Right cardiac atrium (tissue), 5 donors: ENCODE measurements at regions not wholly inside any gene's neighbourhood (a gene's known extent, or its start where the extent isn't known, plus 50 kb on each side); places are given as distances from the start of the nearest gene placed in this dataset.

ENCODE experiments used
- ATAC-seq, 2 donors: fragments of 200-7000 bp; cut with Tn5 transposase; one replicate each; pipeline versions ENCODE4 v1.8.0 to v1.9.1; 2020; ENCODE audit warnings: moderate library complexity in 2 of 2, mild to moderate bottlenecking in 1 of 2
- DNase-seq, 3 donors: peaks; one replicate each; pipeline ENCODE4 v3.0.0-alpha.2; 2020
- H3K27ac ChIP-seq: one replicate; pipeline ENCODE4 v1.5.1; 2013; ENCODE audit warnings: mild to moderate bottlenecking, low read length, control low read depth, moderate library complexity
- H3K27me3 ChIP-seq: one replicate; pipeline ENCODE4 v1.6.1; 2013; ENCODE audit not compliant: control insufficient read depth, insufficient read depth
- H3K4me1 ChIP-seq: one replicate; pipeline ENCODE4 v1.6.1; 2013; ENCODE audit warnings: low read length; ENCODE audit not compliant: control insufficient read depth, insufficient read depth
- H3K4me3 ChIP-seq: one replicate; pipeline ENCODE4 v1.5.1; 2013; ENCODE audit warnings: low read length, control low read depth
- H3K9me3 ChIP-seq: one replicate; pipeline ENCODE4 v1.6.1; 2013; ENCODE audit warnings: low read length; ENCODE audit not compliant: control insufficient read depth
- WGBS: extraction: QIAGEN DNeasy Blood & Tissue Kit; methylation state at CpG from one replicate; pipeline ENCODE4 v1.1.7; 2013; 5-methylcytosine and 5-hydroxymethylcytosine counted together
- intact Hi-C, 4 donors: fragments of 100-400 bp; cut with DNase I; formaldehyde crosslinking; loops; one replicate each; pipeline versions ENCODE4 v1.11.0 to v1.14.0; 2022 to 2023
- donor health status: healthy with polysubstance abuse.
- donor health status: DM: no; HTN: yes; CAD: no.
- donor health status: DM: no; HTN: no; CAD: no.
- donor health status: DM: no; HTN: yes; CAD: no; lungs with severe emphysema.
- donor health status: DM: yes; HTN: yes; CAD: no.

GRCh38 chr6:148212366-148212765, 130.3 kb upstream of the SASH1 start:
- DNase-seq = no peak
- 79% methylated on average over 3 of the region's 3 CpGs for WGBS
- Histone ChIP-seq H3K4me1 (no peaks in the 10 kb centered on the region), H3K27me3 (no peaks in the 10 kb centered on the region), H3K9me3 (no peaks in the 10 kb centered on the region), H3K27ac (no peak overlapping the region), H3K4me3 (no peak overlapping the region)
- ATAC-seq = no peak
- intact Hi-C loops = no loop called here

- H3K4me1 ChIP-seq = no peaks in the 10 kb centered on the region
- intact Hi-C loops = no loop called here
- no peaks in the 10 kb centered on the region for H3K27me3 ChIP-seq
- no peak overlapping the region for H3K4me3 ChIP-seq
- ATAC-seq (no peak), DNase-seq (no peak)
- no peaks in the 10 kb centered on the region for H3K9me3 ChIP-seq
- no peak overlapping the region for H3K27ac ChIP-seq
- 82% methylated on average over 3 of the region's 3 CpGs for WGBS
Measured at GRCh38 chr6:148213366-148213765, 129.3 kb upstream of the SASH1 start.

GRCh38 chr6:148214667-148215066, 128.0 kb upstream of the SASH1 start:
- DNase-seq (no peak), ATAC-seq (no peak)
- H3K27me3 ChIP-seq = no peaks in the 10 kb centered on the region
- intact Hi-C loops = no loop called here
- no peak overlapping the region for H3K27ac ChIP-seq
- H3K4me3 ChIP-seq = no peak overlapping the region
- H3K9me3 ChIP-seq = no peaks in the 10 kb centered on the region
- WGBS = 95% methylated on average over 5 of the region's 5 CpGs
- H3K4me1 ChIP-seq = no peaks in the 10 kb centered on the region

- ATAC-seq (no peak), DNase-seq (no peak)
- H3K27ac ChIP-seq = no peak overlapping the region
- no peaks in the 10 kb centered on the region for H3K27me3 ChIP-seq
- H3K9me3 ChIP-seq = no peaks in the 10 kb centered on the region
- no peaks in the 10 kb centered on the region for H3K4me1 ChIP-seq
- H3K4me3 ChIP-seq = no peak overlapping the region
- intact Hi-C loops = no loop called here
- 94% methylated on average over 4 of the region's 4 CpGs for WGBS
Measured at GRCh38 chr6:148217051-148217450, 125.6 kb upstream of the SASH1 start.

GRCh38 chr6:148217921-148218320, 124.7 kb upstream of the SASH1 start:
- Histone ChIP-seq H3K4me1 (no peaks in the 10 kb centered on the region), H3K4me3 (no peak overlapping the region), H3K27me3 (no peaks in the 10 kb centered on the region), H3K9me3 (no peaks in the 10 kb centered on the region), H3K27ac (no peak overlapping the region)
- DNase-seq (no peak), ATAC-seq (no peak)
- 66% methylated on average over 3 of the region's 3 CpGs for WGBS
- intact Hi-C loops = no loop called here

- Histone ChIP-seq H3K4me3 (no peak overlapping the region), H3K9me3 (no peaks in the 10 kb centered on the region), H3K27ac (no peak overlapping the region), H3K27me3 (no peaks in the 10 kb centered on the region), H3K4me1 (no peaks in the 10 kb centered on the region)
- intact Hi-C loops = no loop called here
- ATAC-seq (peak; percentile 39 to 48), DNase-seq (peak in 1 of 3 donors; percentile 53)
- 60% methylated on average over 3 of the region's 3 CpGs for WGBS
Measured at GRCh38 chr6:148218542-148219258, 123.9 kb upstream of the SASH1 start.

- no peak for ATAC-seq
- H3K27me3 ChIP-seq = no peaks in the 10 kb centered on the region
- H3K27ac ChIP-seq = no peak overlapping the region
- WGBS = 54% methylated on average over 6 of the region's 6 CpGs
- intact Hi-C loops = no loop called here
- no peaks in the 10 kb centered on the region for H3K9me3 ChIP-seq
- H3K4me1 ChIP-seq = no peaks in the 10 kb centered on the region
- DNase-seq = no peak
- no peak overlapping the region for H3K4me3 ChIP-seq
Measured at GRCh38 chr6:148221196-148221979, 121.2 kb upstream of the SASH1 start.

GRCh38 chr6:148222376-148222775, 120.3 kb upstream of the SASH1 start:
- ATAC-seq (no peak), DNase-seq (no peak)
- WGBS = 76% methylated on average over 3 of the region's 3 CpGs
- no peaks in the 10 kb centered on the region for H3K4me1 ChIP-seq
- intact Hi-C loops = no loop called here
- H3K27me3 ChIP-seq = no peaks in the 10 kb centered on the region
- H3K27ac ChIP-seq = no peak overlapping the region
- no peak overlapping the region for H3K4me3 ChIP-seq
- no peaks in the 10 kb centered on the region for H3K9me3 ChIP-seq

- H3K4me3 ChIP-seq = no peak overlapping the region
- 74% methylated on average over 6 of the region's 6 CpGs for WGBS
- no peak for ATAC-seq
- no peaks in the 10 kb centered on the region for H3K4me1 ChIP-seq
- no peaks in the 10 kb centered on the region for H3K9me3 ChIP-seq
- intact Hi-C loops = no loop called here
- H3K27me3 ChIP-seq = no peaks in the 10 kb centered on the region
- no peak for DNase-seq
- no peak overlapping the region for H3K27ac ChIP-seq
Measured at GRCh38 chr6:148222846-148223245, 119.8 kb upstream of the SASH1 start.

- intact Hi-C loops = no loop called here
- H3K27me3 ChIP-seq = no peaks in the 10 kb centered on the region
- WGBS = 89% methylated on average over 3 of the region's 3 CpGs
Measured at GRCh38 chr6:148223424-148223842, 119.2 kb upstream of the SASH1 start.

GRCh38 chr6:148225871-148226270, 116.8 kb upstream of the SASH1 start:
- ATAC-seq = no peak
- Histone ChIP-seq H3K4me1 (no peaks in the 10 kb centered on the region), H3K4me3 (no peak overlapping the region), H3K9me3 (no peaks in the 10 kb centered on the region), H3K27me3 (no peaks in the 10 kb centered on the region), H3K27ac (no peak overlapping the region)
- intact Hi-C loops = no loop called here
- DNase-seq = no peak

More at GRCh38 chr6:148223424-148223842, 119.2 kb upstream of the SASH1 start:
- no peak for DNase-seq
- H3K27ac ChIP-seq = no peak overlapping the region
- H3K4me3 ChIP-seq = no peak overlapping the region
- no peaks in the 10 kb centered on the region for H3K9me3 ChIP-seq
- no peaks in the 10 kb centered on the region for H3K4me1 ChIP-seq
- ATAC-seq = no peak
